ENCODE measurements at regions not wholly inside any gene's neighbourhood (a gene's known extent, or its start where the extent isn't known, plus 50 kb on each side); places are given as distances from the start of the nearest gene placed in this dataset.

- Histone ChIP-seq H3K27ac (ENCODE audit: low read length) (no peak overlapping the region), H3K27me3 (ENCODE audit: control insufficient read depth, insufficient read depth, low read length) (no peaks in the 10 kb centered on the region), H3K4me3 (ENCODE audit: low read length) (no peak overlapping the region), H3K36me3 (ENCODE audit: control insufficient read depth, insufficient read depth, low read length) (no peaks in the 10 kb centered on the region), H3K9me3 (ENCODE audit: control insufficient read depth, low read depth, low read length) (no peaks in the 10 kb centered on the region), H3K4me1 (ENCODE audit: control insufficient read depth, insufficient read depth, low read length) (no peaks in the 10 kb centered on the region)
- WGBS (ENCODE audit: insufficient coverage, low lambda C conversion rate) = no CpG with 5 or more reads among the region's 1 CpG
- no peak for DNase-seq
Measured at GRCh38 chr9:17928228-17928627, 349.4 kb downstream of the SH3GL2 start.

GRCh38 chr9:17928768-17929167, 349.9 kb downstream of the SH3GL2 start:
- Histone ChIP-seq H3K4me3 (ENCODE audit: low read length) (no peak overlapping the region), H3K27me3 (ENCODE audit: control insufficient read depth, insufficient read depth, low read length) (no peaks in the 10 kb centered on the region), H3K27ac (ENCODE audit: low read length) (no peak overlapping the region), H3K4me1 (ENCODE audit: control insufficient read depth, insufficient read depth, low read length) (no peaks in the 10 kb centered on the region), H3K36me3 (ENCODE audit: control insufficient read depth, insufficient read depth, low read length) (no peaks in the 10 kb centered on the region), H3K9me3 (ENCODE audit: control insufficient read depth, low read depth, low read length) (no peaks in the 10 kb centered on the region)
- WGBS (ENCODE audit: insufficient coverage, low lambda C conversion rate) = 80% methylated on average over 1 of the region's 2 CpGs
- DNase-seq = no peak

- no peak for DNase-seq
- Histone ChIP-seq H3K9me3 (ENCODE audit: control insufficient read depth, low read depth, low read length) (no peaks in the 10 kb centered on the region), H3K27me3 (ENCODE audit: control insufficient read depth, insufficient read depth, low read length) (no peaks in the 10 kb centered on the region), H3K36me3 (ENCODE audit: control insufficient read depth, insufficient read depth, low read length) (no peaks in the 10 kb centered on the region), H3K27ac (ENCODE audit: low read length) (no peak overlapping the region), H3K4me1 (ENCODE audit: control insufficient read depth, insufficient read depth, low read length) (no peaks in the 10 kb centered on the region), H3K4me3 (ENCODE audit: low read length) (no peak overlapping the region)
- WGBS (ENCODE audit: insufficient coverage, low lambda C conversion rate) = 73% methylated on average over 2 of the region's 2 CpGs
Measured at GRCh38 chr9:17929506-17929905, 350.6 kb downstream of the SH3GL2 start.

- no peaks in the 10 kb centered on the region for H3K9me3 ChIP-seq (ENCODE audit: control insufficient read depth, low read depth, low read length)
- H3K27me3 ChIP-seq (ENCODE audit: control insufficient read depth, insufficient read depth, low read length) = no peaks in the 10 kb centered on the region
- WGBS (ENCODE audit: insufficient coverage, low lambda C conversion rate) = no CpG with 5 or more reads among the region's 5 CpGs
- H3K4me3 ChIP-seq (ENCODE audit: low read length) = no peak overlapping the region
- no peak for DNase-seq
- no peaks in the 10 kb centered on the region for H3K36me3 ChIP-seq (ENCODE audit: control insufficient read depth, insufficient read depth, low read length)
- no peaks in the 10 kb centered on the region for H3K4me1 ChIP-seq (ENCODE audit: control insufficient read depth, insufficient read depth, low read length)
- H3K27ac ChIP-seq (ENCODE audit: low read length) = no peak overlapping the region
Measured at GRCh38 chr9:17930071-17930470, 351.2 kb downstream of the SH3GL2 start.

- peak in 1 of 2 donors; percentile 16 for DNase-seq
- no peaks in the 10 kb centered on the region for H3K4me1 ChIP-seq (ENCODE audit: control insufficient read depth, insufficient read depth, low read length)
- no peaks in the 10 kb centered on the region for H3K36me3 ChIP-seq (ENCODE audit: control insufficient read depth, insufficient read depth, low read length)
- no peak overlapping the region for H3K27ac ChIP-seq (ENCODE audit: low read length)
- no peaks in the 10 kb centered on the region for H3K9me3 ChIP-seq (ENCODE audit: control insufficient read depth, low read depth, low read length)
- no peak overlapping the region for H3K4me3 ChIP-seq (ENCODE audit: low read length)
- WGBS (ENCODE audit: insufficient coverage, low lambda C conversion rate) = no CpG with 5 or more reads among the region's 7 CpGs
- no peaks in the 10 kb centered on the region for H3K27me3 ChIP-seq (ENCODE audit: control insufficient read depth, insufficient read depth, low read length)
Measured at GRCh38 chr9:17936365-17936764, 357.5 kb downstream of the SH3GL2 start.

GRCh38 chr9:17938035-17938655, 359.3 kb downstream of the SH3GL2 start:
- no peak overlapping the region for H3K4me3 ChIP-seq (ENCODE audit: low read length)
- 70% methylated on average over 2 of the region's 8 CpGs for whole genome bisulfite sequencing (ENCODE audit: insufficient coverage, low lambda C conversion rate)
- H3K4me1 ChIP-seq (ENCODE audit: control insufficient read depth, insufficient read depth, low read length) = no peaks in the 10 kb centered on the region
- no peaks in the 10 kb centered on the region for H3K27me3 ChIP-seq (ENCODE audit: control insufficient read depth, insufficient read depth, low read length)
- no peaks in the 10 kb centered on the region for H3K9me3 ChIP-seq (ENCODE audit: control insufficient read depth, low read depth, low read length)
- DNase-seq = no peak
- no peak overlapping the region for H3K27ac ChIP-seq (ENCODE audit: low read length)
- H3K36me3 ChIP-seq (ENCODE audit: control insufficient read depth, insufficient read depth, low read length) = no peaks in the 10 kb centered on the region

GRCh38 chr9:17942498-17942897, 363.6 kb downstream of the SH3GL2 start:
- Histone ChIP-seq H3K27ac (ENCODE audit: low read length) (no peak overlapping the region), H3K4me1 (ENCODE audit: control insufficient read depth, insufficient read depth, low read length) (no peaks in the 10 kb centered on the region), H3K4me3 (ENCODE audit: low read length) (no peak overlapping the region), H3K27me3 (ENCODE audit: control insufficient read depth, insufficient read depth, low read length) (no peaks in the 10 kb centered on the region), H3K9me3 (ENCODE audit: control insufficient read depth, low read depth, low read length) (no peaks in the 10 kb centered on the region), H3K36me3 (ENCODE audit: control insufficient read depth, insufficient read depth, low read length) (no peaks in the 10 kb centered on the region)
- WGBS (ENCODE audit: insufficient coverage, low lambda C conversion rate) = no CpG with 5 or more reads among the region's 1 CpG
- DNase-seq = no peak

- DNase-seq = no peak
- Histone ChIP-seq H3K27me3 (ENCODE audit: control insufficient read depth, insufficient read depth, low read length) (no peaks in the 10 kb centered on the region), H3K36me3 (ENCODE audit: control insufficient read depth, insufficient read depth, low read length) (no peaks in the 10 kb centered on the region), H3K27ac (ENCODE audit: low read length) (no peak overlapping the region), H3K4me1 (ENCODE audit: control insufficient read depth, insufficient read depth, low read length) (no peaks in the 10 kb centered on the region), H3K4me3 (ENCODE audit: low read length) (no peak overlapping the region), H3K9me3 (ENCODE audit: control insufficient read depth, low read depth, low read length) (no peaks in the 10 kb centered on the region)
- WGBS (ENCODE audit: insufficient coverage, low lambda C conversion rate) = 57% methylated on average over 1 of the region's 2 CpGs
Measured at GRCh38 chr9:17955409-17955808, 376.5 kb downstream of the SH3GL2 start.

GRCh38 chr9:17958363-17958762, 379.5 kb downstream of the SH3GL2 start:
- no peak overlapping the region for H3K27ac ChIP-seq (ENCODE audit: low read length)
- 80% methylated on average over 1 of the region's 2 CpGs for WGBS (ENCODE audit: insufficient coverage, low lambda C conversion rate)
- H3K36me3 ChIP-seq (ENCODE audit: control insufficient read depth, insufficient read depth, low read length) = no peaks in the 10 kb centered on the region
- no peak for DNase-seq
- H3K4me1 ChIP-seq (ENCODE audit: control insufficient read depth, insufficient read depth, low read length) = no peaks in the 10 kb centered on the region
- H3K9me3 ChIP-seq (ENCODE audit: control insufficient read depth, low read depth, low read length) = no peaks in the 10 kb centered on the region
- H3K4me3 ChIP-seq (ENCODE audit: low read length) = no peak overlapping the region
- no peaks in the 10 kb centered on the region for H3K27me3 ChIP-seq (ENCODE audit: control insufficient read depth, insufficient read depth, low read length)

GRCh38 chr9:17962747-17963146, 383.9 kb downstream of the SH3GL2 start:
- H3K36me3 ChIP-seq (ENCODE audit: control insufficient read depth, insufficient read depth, low read length) = no peaks in the 10 kb centered on the region
- no peak overlapping the region for H3K4me3 ChIP-seq (ENCODE audit: low read length)
- DNase-seq = no peak
- no peaks in the 10 kb centered on the region for H3K27me3 ChIP-seq (ENCODE audit: control insufficient read depth, insufficient read depth, low read length)
- no peak overlapping the region for H3K27ac ChIP-seq (ENCODE audit: low read length)
- H3K4me1 ChIP-seq (ENCODE audit: control insufficient read depth, insufficient read depth, low read length) = no peaks in the 10 kb centered on the region
- WGBS (ENCODE audit: insufficient coverage, low lambda C conversion rate) = 0% methylated on average over 1 of the region's 3 CpGs
- no peaks in the 10 kb centered on the region for H3K9me3 ChIP-seq (ENCODE audit: control insufficient read depth, low read depth, low read length)

GRCh38 chr9:17963498-17963897, 384.6 kb downstream of the SH3GL2 start:
- Histone ChIP-seq H3K4me3 (ENCODE audit: low read length) (no peak overlapping the region), H3K9me3 (ENCODE audit: control insufficient read depth, low read depth, low read length) (no peaks in the 10 kb centered on the region), H3K36me3 (ENCODE audit: control insufficient read depth, insufficient read depth, low read length) (no peaks in the 10 kb centered on the region), H3K4me1 (ENCODE audit: control insufficient read depth, insufficient read depth, low read length) (no peaks in the 10 kb centered on the region), H3K27me3 (ENCODE audit: control insufficient read depth, insufficient read depth, low read length) (no peaks in the 10 kb centered on the region), H3K27ac (ENCODE audit: low read length) (no peak overlapping the region)
- 69% methylated on average over 3 of the region's 5 CpGs for WGBS (ENCODE audit: insufficient coverage, low lambda C conversion rate)
- DNase-seq = no peak

All from large intestine (tissue), 3 donors.